DND-41 (cell line): ENCODE measurements at regions not wholly inside any gene's neighbourhood (a gene's known extent, or its start where the extent isn't known, plus 50 kb on each side); places are given as distances from the start of the nearest gene placed in this dataset.

Source experiments
- ATAC-seq: fragments of 200-7000 bp; cut with Tn5 transposase; 3 replicates; pipeline ENCODE4 v1.9.1; 2021; ENCODE audit warnings: low read depth; ENCODE audit not compliant: insufficient read depth
- DNase-seq: peaks from one replicate; pipeline ENCODE4 v3.0.0-alpha.2; 2020
- H2AFZ ChIP-seq: 2 replicates; pipeline ENCODE4 v1.6.0; 2012; ENCODE audit warnings: low read depth, low read length
- H3K27ac ChIP-seq: 2 replicates; pipeline ENCODE4 v1.5.1; 2012; ENCODE audit warnings: low read length, inconsistent platforms
- H3K27me3 ChIP-seq: fragments of 200-600 bp; sonication (generic); 2 replicates; pipeline ENCODE4 v1.6.0; 2012; ENCODE audit warnings: low read length, mild to moderate bottlenecking, inconsistent platforms; ENCODE audit not compliant: insufficient read depth, poor library complexity
- H3K36me3 ChIP-seq: 2 replicates; pipeline ENCODE4 v1.5.1; 2012; ENCODE audit warnings: low read length, inconsistent platforms; ENCODE audit not compliant: insufficient read depth
- H3K4me1 ChIP-seq: 2 replicates; pipeline ENCODE4 v1.5.1; 2012; ENCODE audit warnings: mild to moderate bottlenecking, low read length; ENCODE audit not compliant: insufficient read depth
- H3K4me2 ChIP-seq: 2 replicates; pipeline ENCODE4 v1.6.0; 2012; ENCODE audit warnings: mild to moderate bottlenecking, moderate library complexity, low read length, inconsistent platforms; ENCODE audit not compliant: insufficient read depth
- H3K4me3 ChIP-seq, 2 experiments: fragments of 200-600 bp in 1 of 2; shearing (Covaris generic) in 1 of 2; 2 replicates each; pipeline ENCODE4 v1.5.1; 2012 to 2016; ENCODE audit warnings: inconsistent platforms in 2 of 2, low read length in 2 of 2, mild to moderate bottlenecking in 2 of 2, low read depth in 1 of 2, moderate library complexity in 1 of 2
- H3K79me2 ChIP-seq: 2 replicates; pipeline ENCODE4 v1.6.0; 2012; ENCODE audit warnings: low read length, inconsistent platforms; ENCODE audit not compliant: insufficient read depth
- H3K9ac ChIP-seq: 2 replicates; pipeline ENCODE4 v1.6.0; 2012; ENCODE audit warnings: low read depth, mild to moderate bottlenecking, inconsistent platforms, low read length, moderate library complexity
- H3K9me3 ChIP-seq: 2 replicates; pipeline ENCODE4 v1.5.1; 2012; ENCODE audit warnings: low read length, moderate library complexity, mild to moderate bottlenecking, inconsistent platforms; ENCODE audit not compliant: insufficient read depth, severe bottlenecking
- H4K20me1 ChIP-seq: 2 replicates; pipeline ENCODE4 v1.6.0; 2012; ENCODE audit warnings: low read length; ENCODE audit not compliant: insufficient read depth
- EZH2 ChIP-seq: IDR thresholded peaks from 3 replicates; pipeline ENCODE4 v1.6.1; 2012; ENCODE audit warnings: borderline replicate concordance, low read depth, mild to moderate bottlenecking, moderate library complexity, low read length, inconsistent platforms; ENCODE audit not compliant: severe bottlenecking
- TF ChIP-seq, protein P1 (sequence below): IDR thresholded peaks from 2 replicates; pipeline ENCODE4 v1.5.1; 2012; ENCODE audit warnings: borderline replicate concordance, low read length, moderate library complexity, mild to moderate bottlenecking; ENCODE audit not compliant: poor library complexity, severe bottlenecking; ENCODE audit errors: extremely low read depth

DNA sequence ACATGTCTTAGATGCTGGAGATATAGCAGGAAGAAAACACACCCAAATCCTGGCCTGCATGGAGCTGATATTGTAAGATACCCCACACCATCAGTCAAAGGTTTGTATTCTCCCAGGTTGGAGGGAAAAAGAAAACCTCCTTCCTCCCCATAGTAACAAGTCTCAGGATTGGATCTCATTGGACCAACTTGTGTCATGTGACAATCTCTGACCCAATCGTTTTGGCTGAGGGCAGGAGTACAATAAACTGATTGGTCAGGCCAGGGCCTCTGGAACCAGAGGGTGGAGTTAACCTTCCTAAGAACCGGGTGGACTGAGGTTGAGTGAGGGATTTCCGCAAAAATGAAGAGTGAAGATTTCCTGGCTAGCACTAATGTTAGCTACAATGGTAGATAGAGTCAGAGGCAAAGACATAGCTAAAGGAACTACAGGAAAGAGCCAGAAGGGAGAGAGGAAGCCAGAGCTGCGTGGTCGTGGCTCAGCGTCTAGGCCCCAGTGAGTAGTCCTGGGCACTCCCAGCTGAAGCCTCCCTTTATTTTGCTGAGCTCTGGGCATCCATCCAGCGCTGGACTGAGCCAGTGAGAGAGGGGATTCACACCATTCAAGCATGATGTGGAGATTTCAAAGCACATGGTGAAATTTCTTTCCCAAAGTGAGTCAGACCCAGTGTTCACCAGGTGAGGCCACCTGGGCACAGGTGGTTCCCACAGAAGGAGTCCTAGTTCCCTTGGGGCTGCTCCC lies 219.9 kb downstream of the AACS start:
- Histone ChIP-seq H3K79me2 (no peaks in the 10 kb centered on the region), H3K4me2 (no peak overlapping the region), H3K27me3 (peaks cover 6% of the 10 kb centered on the region), H3K9me3 (no peaks in the 10 kb centered on the region), H3K36me3 (no peaks in the 10 kb centered on the region), H4K20me1 (no peaks in the 10 kb centered on the region), H2AFZ (no peak overlapping the region), H3K4me1 (no peaks in the 10 kb centered on the region), H3K4me3 (no peak overlapping the region), H3K27ac (no peak overlapping the region), H3K9ac (no peak overlapping the region)
- TF ChIP-seq EZH2, result no peak
- TF ChIP-seq, protein P1, sequence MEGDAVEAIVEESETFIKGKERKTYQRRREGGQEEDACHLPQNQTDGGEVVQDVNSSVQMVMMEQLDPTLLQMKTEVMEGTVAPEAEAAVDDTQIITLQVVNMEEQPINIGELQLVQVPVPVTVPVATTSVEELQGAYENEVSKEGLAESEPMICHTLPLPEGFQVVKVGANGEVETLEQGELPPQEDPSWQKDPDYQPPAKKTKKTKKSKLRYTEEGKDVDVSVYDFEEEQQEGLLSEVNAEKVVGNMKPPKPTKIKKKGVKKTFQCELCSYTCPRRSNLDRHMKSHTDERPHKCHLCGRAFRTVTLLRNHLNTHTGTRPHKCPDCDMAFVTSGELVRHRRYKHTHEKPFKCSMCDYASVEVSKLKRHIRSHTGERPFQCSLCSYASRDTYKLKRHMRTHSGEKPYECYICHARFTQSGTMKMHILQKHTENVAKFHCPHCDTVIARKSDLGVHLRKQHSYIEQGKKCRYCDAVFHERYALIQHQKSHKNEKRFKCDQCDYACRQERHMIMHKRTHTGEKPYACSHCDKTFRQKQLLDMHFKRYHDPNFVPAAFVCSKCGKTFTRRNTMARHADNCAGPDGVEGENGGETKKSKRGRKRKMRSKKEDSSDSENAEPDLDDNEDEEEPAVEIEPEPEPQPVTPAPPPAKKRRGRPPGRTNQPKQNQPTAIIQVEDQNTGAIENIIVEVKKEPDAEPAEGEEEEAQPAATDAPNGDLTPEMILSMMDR, result no peak
- peak; percentile 42; the same call in 1 of the 3 replicates for ATAC-seq
- DNase-seq, result no peak

DNA sequence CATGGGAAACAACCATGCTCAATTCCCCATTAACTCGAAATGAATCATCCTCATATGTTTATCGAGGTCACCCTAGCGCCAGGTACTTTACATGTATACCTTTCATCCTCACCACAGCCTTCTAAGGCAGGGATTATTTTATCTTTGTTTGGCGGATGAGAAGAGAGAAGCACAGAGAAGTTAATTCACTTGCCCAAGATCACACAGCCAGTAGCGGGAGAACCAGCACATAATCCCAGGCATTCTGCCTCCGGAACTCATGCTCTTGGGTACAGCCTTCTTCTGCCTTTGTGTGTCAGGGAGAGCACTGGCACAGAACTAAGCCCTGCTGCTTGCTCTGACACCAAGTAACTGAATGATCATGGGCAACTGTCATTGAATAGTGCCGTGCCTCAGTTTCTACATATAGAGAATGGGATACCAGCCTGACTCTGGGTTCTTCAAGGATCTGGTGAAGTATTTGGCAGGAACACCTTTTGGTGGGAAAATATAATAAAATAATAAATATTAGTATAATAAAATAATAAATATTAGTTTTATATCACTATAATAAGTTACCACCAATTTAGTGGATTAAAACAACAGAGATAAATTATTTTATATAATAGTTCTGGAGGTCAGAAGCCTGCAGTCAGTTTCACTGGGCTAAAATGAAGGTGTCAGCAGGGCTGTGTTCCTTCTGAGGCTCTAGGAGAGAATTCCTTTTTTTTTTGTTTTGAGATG lies 220.9 kb downstream of the AACS start:
- TF ChIP-seq EZH2, result no peak
- TF ChIP-seq, protein P1, result no peak
- no peaks in the 10 kb centered on the region for H3K79me2 ChIP-seq
- H3K4me3 ChIP-seq, result no peak overlapping the region
- no peak overlapping the region for H3K9ac ChIP-seq
- peaks cover 6% of the 10 kb centered on the region for H3K27me3 ChIP-seq
- no peaks in the 10 kb centered on the region for H3K9me3 ChIP-seq
- DNase-seq (no peak), ATAC-seq (no peak)
- no peaks in the 10 kb centered on the region for H3K4me1 ChIP-seq
- H2AFZ ChIP-seq, result no peak overlapping the region
- no peak overlapping the region for H3K4me2 ChIP-seq
- H3K27ac ChIP-seq, result no peak overlapping the region
- no peaks in the 10 kb centered on the region for H3K36me3 ChIP-seq
- H4K20me1 ChIP-seq, result no peaks in the 10 kb centered on the region

DNA sequence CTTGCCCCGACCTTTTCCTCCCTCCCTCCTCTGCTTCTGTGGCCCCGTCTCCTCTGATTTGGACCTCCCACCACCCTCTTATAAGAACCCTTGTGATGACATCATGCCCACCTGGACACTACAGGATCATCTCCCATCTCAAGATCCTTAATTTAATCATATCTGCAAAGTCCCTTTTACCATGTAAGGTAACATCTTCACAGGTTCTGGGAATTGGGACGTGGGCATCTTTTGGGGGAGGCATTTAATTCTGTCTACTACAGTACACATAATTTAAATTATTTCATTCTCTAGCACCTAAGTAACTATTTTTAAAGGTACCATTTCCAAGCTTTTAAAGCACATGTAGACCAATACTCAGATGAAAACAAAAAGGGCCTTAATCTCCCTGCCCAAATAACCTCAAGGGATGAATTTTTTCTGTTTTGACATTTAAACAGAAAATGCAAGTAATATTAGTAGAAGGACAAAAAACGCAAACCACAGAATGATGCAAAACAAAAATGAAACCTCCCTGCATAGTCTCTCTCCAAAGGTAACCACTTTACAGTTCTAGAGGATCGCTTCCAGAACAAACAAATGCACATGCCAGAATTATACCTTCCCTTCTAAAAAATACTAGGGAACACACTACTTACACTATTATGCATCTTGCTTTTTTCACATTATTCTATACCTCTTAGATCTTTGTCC lies 222.1 kb downstream of the AACS start:
- Histone ChIP-seq H3K27me3 (peaks cover 6% of the 10 kb centered on the region), H3K36me3 (no peaks in the 10 kb centered on the region), H3K4me2 (no peak overlapping the region), H2AFZ (no peak overlapping the region), H3K9ac (no peak overlapping the region), H4K20me1 (no peaks in the 10 kb centered on the region), H3K79me2 (no peaks in the 10 kb centered on the region), H3K27ac (no peak overlapping the region), H3K4me3 (no peak overlapping the region), H3K4me1 (no peaks in the 10 kb centered on the region), H3K9me3 (no peaks in the 10 kb centered on the region)
- ATAC-seq (no peak), DNase-seq (no peak)
- TF ChIP-seq, protein P1, result no peak
- no peak for TF ChIP-seq EZH2
